OCI-LY1 (cell line): ENCODE measurements at regions not wholly inside any gene's neighbourhood (a gene's known extent, or its start where the extent isn't known, plus 50 kb on each side); places are given as distances from the start of the nearest gene placed in this dataset.

ENCODE experiments used
- H2AFZ ChIP-seq: fragments of 200-600 bp; sonication (generic), shearing (Covaris generic); 2 replicates; pipeline ENCODE4 v1.6.0; 2014; ENCODE audit warnings: antibody characterized with exemption, mild to moderate bottlenecking, low read length
- H3F3A ChIP-seq: fragments of 200-600 bp; sonication (generic), shearing (Covaris generic); 2 replicates; pipeline ENCODE4 v1.6.0; 2014; ENCODE audit warnings: mild to moderate bottlenecking, antibody characterized with exemption, low read length, moderate library complexity; ENCODE audit not compliant: insufficient read depth
- H3K27ac ChIP-seq: fragments of 200-600 bp; sonication (generic); 2 replicates; pipeline ENCODE4 v1.5.1; 2014; ENCODE audit warnings: low read length, mixed run types, mild to moderate bottlenecking, low read depth; ENCODE audit not compliant: poor library complexity, severe bottlenecking
- H3K27me3 ChIP-seq: fragments of 200-600 bp; sonication (generic); 2 replicates; pipeline ENCODE4 v1.6.0; 2014; ENCODE audit warnings: antibody characterized with exemption, mild to moderate bottlenecking, low read length, moderate library complexity; ENCODE audit not compliant: insufficient read depth
- H3K36me3 ChIP-seq: fragments of 200-600 bp; sonication (generic); 2 replicates; pipeline ENCODE4 v1.6.1; 2014; ENCODE audit warnings: mild to moderate bottlenecking, antibody characterized with exemption, low read length, moderate library complexity, mixed read lengths; ENCODE audit not compliant: insufficient read depth
- H3K4me1 ChIP-seq: fragments of 200-600 bp; sonication (generic); 2 replicates; pipeline ENCODE4 v1.5.1; 2014; ENCODE audit warnings: mild to moderate bottlenecking, low read length, moderate library complexity; ENCODE audit not compliant: insufficient read depth, severe bottlenecking
- H3K4me2 ChIP-seq: fragments of 200-600 bp; sonication (generic), shearing (Covaris generic); 2 replicates; pipeline ENCODE4 v1.6.1; 2014; ENCODE audit warnings: low read length
- H3K4me3 ChIP-seq: fragments of 200-600 bp; sonication (generic); 2 replicates; pipeline ENCODE4 v1.5.1; 2014; ENCODE audit warnings: low read length, low read depth, mild to moderate bottlenecking, mixed read lengths; ENCODE audit not compliant: poor library complexity, severe bottlenecking
- H3K79me2 ChIP-seq: fragments of 200-600 bp; shearing (Covaris generic); 2 replicates; pipeline ENCODE4 v1.6.1; 2016; ENCODE audit warnings: mixed run types, low read length, mixed read lengths; ENCODE audit not compliant: insufficient read depth
- H3K9ac ChIP-seq: fragments of 200-600 bp; sonication (generic), shearing (Covaris generic); 2 replicates; pipeline ENCODE4 v1.6.1; 2014; ENCODE audit warnings: mild to moderate bottlenecking, low read length, mixed read lengths
- H3K9me2 ChIP-seq: fragments of 200-600 bp; sonication (generic), shearing (Covaris generic); 2 replicates; pipeline ENCODE4 v1.6.1; 2014; ENCODE audit warnings: low read depth, mild to moderate bottlenecking, low read length, mixed read lengths
- H3K9me3 ChIP-seq: fragments of 200-600 bp; shearing (Covaris generic); 2 replicates; pipeline ENCODE4 v1.6.1; 2014; ENCODE audit warnings: low read length, mixed read lengths
- H4K20me1 ChIP-seq: fragments of 200-600 bp; sonication (generic), shearing (Covaris generic); 2 replicates; pipeline ENCODE4 v1.6.0; 2016; ENCODE audit warnings: mild to moderate bottlenecking, low read length; ENCODE audit not compliant: insufficient read depth
- EZH2 ChIP-seq: fragments of 200-600 bp; sonication (generic), shearing (Covaris generic); IDR thresholded peaks from 2 replicates; pipeline ENCODE4 v1.8.0; 2017; ENCODE audit warnings: borderline replicate concordance, mixed run types, mild to moderate bottlenecking, antibody characterized with exemption, low read length, moderate library complexity, mixed read lengths
- TF ChIP-seq, protein P1 (sequence below): fragments of 200-600 bp; sonication (generic), shearing (Covaris generic); IDR thresholded peaks from 2 replicates; pipeline ENCODE4 v1.5.1; 2017; ENCODE audit warnings: mild to moderate bottlenecking, antibody characterized with exemption, low read length, moderate library complexity, mixed read lengths

DNA sequence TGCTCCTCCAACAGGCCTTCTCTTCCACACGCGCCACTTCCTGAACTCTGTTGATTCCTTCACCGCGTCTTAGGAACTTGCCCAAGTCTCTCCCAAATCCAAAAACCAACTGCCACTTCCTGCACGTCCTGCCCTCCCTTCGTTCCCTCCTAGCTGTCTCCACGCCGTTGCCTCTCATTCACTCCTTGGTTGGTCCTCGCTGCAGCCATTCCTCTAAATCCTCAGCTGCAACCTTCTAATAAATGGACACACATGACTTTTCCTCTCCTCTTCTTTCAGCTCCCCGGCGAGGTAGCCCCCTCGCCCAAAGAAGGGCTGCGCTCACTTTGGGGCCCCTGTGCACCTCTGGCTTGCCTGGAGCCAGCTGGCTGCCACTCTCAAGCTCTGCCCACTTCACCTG lies 110.2 kb downstream of the XRCC2 start:
- no peaks in the 10 kb centered on the region for H3K9me3 ChIP-seq
- no peak overlapping the region for H3K4me3 ChIP-seq
- H3K4me1 ChIP-seq = no peaks in the 10 kb centered on the region
- no peaks in the 10 kb centered on the region for H3K36me3 ChIP-seq
- H3F3A ChIP-seq = no peaks in the 10 kb centered on the region
- no peak overlapping the region for H2AFZ ChIP-seq
- H3K79me2 ChIP-seq = no peaks in the 10 kb centered on the region
- TF ChIP-seq EZH2 = no peak
- TF ChIP-seq, protein P1, sequence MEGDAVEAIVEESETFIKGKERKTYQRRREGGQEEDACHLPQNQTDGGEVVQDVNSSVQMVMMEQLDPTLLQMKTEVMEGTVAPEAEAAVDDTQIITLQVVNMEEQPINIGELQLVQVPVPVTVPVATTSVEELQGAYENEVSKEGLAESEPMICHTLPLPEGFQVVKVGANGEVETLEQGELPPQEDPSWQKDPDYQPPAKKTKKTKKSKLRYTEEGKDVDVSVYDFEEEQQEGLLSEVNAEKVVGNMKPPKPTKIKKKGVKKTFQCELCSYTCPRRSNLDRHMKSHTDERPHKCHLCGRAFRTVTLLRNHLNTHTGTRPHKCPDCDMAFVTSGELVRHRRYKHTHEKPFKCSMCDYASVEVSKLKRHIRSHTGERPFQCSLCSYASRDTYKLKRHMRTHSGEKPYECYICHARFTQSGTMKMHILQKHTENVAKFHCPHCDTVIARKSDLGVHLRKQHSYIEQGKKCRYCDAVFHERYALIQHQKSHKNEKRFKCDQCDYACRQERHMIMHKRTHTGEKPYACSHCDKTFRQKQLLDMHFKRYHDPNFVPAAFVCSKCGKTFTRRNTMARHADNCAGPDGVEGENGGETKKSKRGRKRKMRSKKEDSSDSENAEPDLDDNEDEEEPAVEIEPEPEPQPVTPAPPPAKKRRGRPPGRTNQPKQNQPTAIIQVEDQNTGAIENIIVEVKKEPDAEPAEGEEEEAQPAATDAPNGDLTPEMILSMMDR = no peak
- H3K9me2 ChIP-seq = no peaks in the 10 kb centered on the region
- H4K20me1 ChIP-seq = no peaks in the 10 kb centered on the region
- H3K27me3 ChIP-seq = no peaks in the 10 kb centered on the region; the same call in 1 of the 2 replicates
- no peak overlapping the region for H3K4me2 ChIP-seq
- no peak overlapping the region for H3K9ac ChIP-seq
- H3K27ac ChIP-seq = no peak overlapping the region

DNA sequence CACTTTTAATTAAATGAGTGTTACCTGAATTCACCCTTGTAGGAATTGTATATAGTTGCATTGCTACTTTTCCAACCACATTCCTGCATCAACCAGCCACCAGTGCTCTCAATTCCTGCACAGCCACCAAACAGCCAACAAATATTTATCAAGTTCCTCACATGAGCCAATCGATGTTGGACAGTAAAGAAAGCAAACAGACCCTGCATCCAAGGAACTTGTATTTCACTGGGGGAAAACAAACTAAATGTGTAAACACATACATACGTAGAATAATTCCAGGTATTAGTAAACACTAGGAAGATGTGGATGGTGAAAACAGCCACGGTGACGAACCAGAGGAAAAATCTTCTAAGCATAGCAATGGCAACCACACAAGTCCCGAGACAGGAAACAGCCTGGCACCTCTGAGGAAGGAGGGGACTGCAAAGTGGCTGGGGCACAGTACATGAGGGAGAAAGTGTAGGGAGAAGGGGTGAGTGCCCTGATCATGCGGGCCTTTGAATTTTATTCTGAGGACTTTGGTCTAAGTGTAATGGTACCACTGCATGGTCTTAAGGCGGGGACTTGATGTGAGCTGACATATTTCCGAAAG lies 111.2 kb downstream of the XRCC2 start:
- TF ChIP-seq, protein P1 = no peak
- TF ChIP-seq EZH2 = no peak
- Histone ChIP-seq H3K9me2 (no peaks in the 10 kb centered on the region), H3K9ac (no peak overlapping the region), H3K36me3 (no peaks in the 10 kb centered on the region), H3K4me3 (no peak overlapping the region), H3K4me2 (no peak overlapping the region), H3K4me1 (no peaks in the 10 kb centered on the region), H3K27ac (no peak overlapping the region), H3K9me3 (no peaks in the 10 kb centered on the region), H4K20me1 (no peaks in the 10 kb centered on the region), H3F3A (no peaks in the 10 kb centered on the region), H3K79me2 (no peaks in the 10 kb centered on the region), H2AFZ (no peak overlapping the region), H3K27me3 (peaks cover 2% of the 10 kb centered on the region)

DNA sequence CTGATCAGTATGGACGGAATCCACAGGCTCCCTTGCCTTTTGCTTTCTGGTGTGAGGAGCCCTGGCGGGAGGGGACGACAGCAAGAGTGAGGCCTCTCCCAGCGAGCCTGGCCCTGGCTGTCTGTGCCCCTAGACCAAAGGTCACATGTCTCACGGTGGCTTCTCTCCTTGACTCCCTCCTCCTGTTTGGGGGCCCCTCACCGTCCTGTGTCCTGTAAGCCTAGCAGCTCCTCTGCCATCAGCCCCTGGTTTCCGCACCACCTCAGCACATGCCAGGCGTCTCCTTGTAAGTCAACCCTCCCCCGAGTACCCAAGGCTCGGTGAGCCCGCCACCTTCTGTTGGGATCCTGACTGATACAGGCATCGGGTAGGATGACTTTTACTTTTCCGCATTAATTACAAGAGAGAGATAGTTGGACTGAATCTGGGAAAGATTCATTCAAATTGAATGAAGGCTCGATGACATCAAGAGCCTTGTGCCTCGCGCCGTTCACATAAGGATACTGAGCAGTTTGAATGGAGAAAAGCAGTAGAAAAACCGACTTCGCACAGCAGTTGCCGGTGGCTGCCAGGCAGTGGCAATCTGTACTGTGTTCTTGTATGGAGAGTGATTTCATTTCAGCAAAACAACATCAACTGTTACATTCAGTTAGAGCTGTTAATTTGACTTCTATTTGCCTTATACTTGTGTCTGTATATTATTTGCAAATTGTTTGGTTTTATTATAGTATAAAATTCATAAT lies 119.8 kb downstream of the XRCC2 start:
- peaks cover 6% of the 10 kb centered on the region for H3K27me3 ChIP-seq
- H3K36me3 ChIP-seq = no peaks in the 10 kb centered on the region
- H3K9me3 ChIP-seq = no peaks in the 10 kb centered on the region
- no peaks in the 10 kb centered on the region for H3K79me2 ChIP-seq
- no peaks in the 10 kb centered on the region for H3K4me1 ChIP-seq
- no peak overlapping the region for H3K9ac ChIP-seq
- no peak overlapping the region for H3K4me3 ChIP-seq
- no peaks in the 10 kb centered on the region for H3F3A ChIP-seq
- no peaks in the 10 kb centered on the region for H4K20me1 ChIP-seq
- no peak overlapping the region for H3K27ac ChIP-seq
- TF ChIP-seq EZH2 = no peak
- TF ChIP-seq, protein P1 = no peak
- H3K4me2 ChIP-seq = no peak overlapping the region
- no peaks in the 10 kb centered on the region for H3K9me2 ChIP-seq
- H2AFZ ChIP-seq = no peak overlapping the region
